GM12878 (cell line): ENCODE measurements at regions not wholly inside any gene's neighbourhood (a gene's known extent, or its start where the extent isn't known, plus 50 kb on each side); places are given as distances from the start of the nearest gene placed in this dataset.

ENCODE experiments used
- ATAC-seq: fragments of 200-7000 bp; cut with Tn5 transposase; 3 replicates; pipeline ENCODE4 v1.9.1; 2020; ENCODE audit warnings: mild to moderate bottlenecking, moderate library complexity
- BruUV-seq: library from RNA; stranded (reverse); fragments of 400-500 nt; replicated peaks from 2 replicates; lab custom pipeline; 2021; lab: Mats Ljungman, UMichigan
- CTCF ChIA-PET: fragments of 300-600 bp; sonication (Branson Sonifier 250); formaldehyde crosslinking; extraction: SDS; loops from one replicate; lab custom pipeline; 2021; ENCODE audit warnings: inconsistent platforms; lab: Yijun Ruan, JAX
- POLR2A ChIA-PET: fragments of 350-600 bp; formaldehyde crosslinking; extraction: SDS; loops from one replicate; lab custom pipeline; 2021; ENCODE audit warnings: inconsistent platforms; lab: Charles Lee
- RAD21 ChIA-PET: fragments of 300-600 bp; sonication (Branson Sonifier 250); formaldehyde crosslinking; loops from one replicate; lab custom pipeline; 2023; ENCODE audit warnings: antibody characterized with exemption; ENCODE audit not compliant: unreplicated experiment; lab: Charles Lee
- SMC1A ChIA-PET: fragments of 300-600 bp; sonication (Branson Sonifier 250); formaldehyde crosslinking; loops from one replicate; lab custom pipeline; 2023; ENCODE audit not compliant: unreplicated experiment, uncharacterized antibody; lab: Charles Lee
- DNase-seq: peaks from one replicate; pipeline ENCODE4 v3.0.0-alpha.2; 2011; ENCODE audit warnings: low read depth, low spot score
- FAIRE-seq: peaks from 3 replicates; lab custom pipeline; 2011; peaks lifted over from hg19 to GRCh38; lab: Jason Lieb, UNC
- H2AFZ ChIP-seq: 2 replicates; pipeline ENCODE4 v1.6.0; 2011; ENCODE audit warnings: low read depth, low read length, control low read depth; ENCODE audit not compliant: control insufficient read depth
- H3K27ac ChIP-seq: 2 replicates; pipeline ENCODE4 v1.5.1; 2011; ENCODE audit warnings: control low read depth; ENCODE audit not compliant: control insufficient read depth, insufficient read depth
- H3K27me3 ChIP-seq, 2 experiments: replicated peaks in 1 of 2; 2 replicates each; pipeline versions ENCODE4 v1.6.0 to v1.6.1; 2011; ENCODE audit warnings: low read length in 1 of 2; ENCODE audit not compliant: control insufficient read depth in 2 of 2, insufficient read depth in 2 of 2
- H3K36me3 ChIP-seq, 2 experiments: 2 replicates each; pipeline ENCODE4 v1.5.1; 2011; ENCODE audit warnings: low read length in 1 of 2; ENCODE audit not compliant: control insufficient read depth in 2 of 2, insufficient read depth in 2 of 2
- H3K4me1 ChIP-seq: 2 replicates; pipeline ENCODE4 v1.6.1; 2011; ENCODE audit warnings: mild to moderate bottlenecking, low read length, moderate library complexity, mixed read lengths; ENCODE audit not compliant: control insufficient read depth, insufficient read depth
- H3K4me2 ChIP-seq: 2 replicates; pipeline ENCODE4 v1.6.0; 2011; ENCODE audit warnings: control low read depth; ENCODE audit not compliant: control insufficient read depth, insufficient read depth
- H3K4me3 ChIP-seq: fragments of 200-600 bp; sonication (generic); 2 replicates; pipeline ENCODE4 v1.5.1; 2016
- H3K79me2 ChIP-seq: 2 replicates; pipeline ENCODE4 v1.6.0; 2011; ENCODE audit warnings: low read length; ENCODE audit not compliant: control insufficient read depth, insufficient read depth
- H3K9ac ChIP-seq: 2 replicates; pipeline ENCODE4 v1.8.0; 2011; ENCODE audit warnings: low read length, control low read depth, mixed read lengths; ENCODE audit not compliant: control insufficient read depth, insufficient read depth
- H3K9me3 ChIP-seq: replicated peaks from 3 replicates; pipeline ENCODE4 v1.5.1; 2011; ENCODE audit warnings: mild to moderate bottlenecking, low read length; ENCODE audit not compliant: control insufficient read depth, insufficient read depth
- H4K20me1 ChIP-seq: 2 replicates; pipeline ENCODE4 v1.6.0; 2011; ENCODE audit not compliant: control insufficient read depth, insufficient read depth
- ATF7 ChIP-seq: fragments of 450-650 bp; IDR thresholded peaks from 2 replicates; pipeline ENCODE4 v1.6.1; 2016; ENCODE audit warnings: low read depth, mild to moderate bottlenecking
- MXI1 ChIP-seq: fragments of 150-350 bp; IDR thresholded peaks from 2 replicates; pipeline ENCODE4 v1.6.1; 2011; ENCODE audit warnings: low read depth, mild to moderate bottlenecking, inconsistent platforms, low read length, improper control_type of control experiment
- NBN ChIP-seq: fragments of 450-650 bp; IDR thresholded peaks from 2 replicates; pipeline ENCODE4 v1.6.1; 2016
- RAD21 ChIP-seq: IDR thresholded peaks from 2 replicates; pipeline ENCODE4 v1.6.1; 2011; ENCODE audit warnings: mild to moderate bottlenecking, low read depth, low read length, moderate library complexity; ENCODE audit not compliant: insufficient read depth
- RFX5 ChIP-seq: IDR thresholded peaks from 2 replicates; pipeline ENCODE4 v1.6.1; 2011; ENCODE audit warnings: low read depth, low read length, improper control_type of control experiment
- SUPT20H ChIP-seq: IDR thresholded peaks from 2 replicates; pipeline ENCODE4 v1.6.1; 2011; ENCODE audit warnings: low read depth, mild to moderate bottlenecking, low read length, moderate library complexity, borderline replicate concordance; ENCODE audit not compliant: control insufficient read depth
- WGBS: methylation state at CpG from one replicate; pipeline ENCODE4 v1.1.6; 2016; ENCODE audit warnings: low lambda C conversion rate; ENCODE audit not compliant: insufficient replicate concordance, insufficient coverage; ENCODE audit errors: missing lambda C conversion rate; 5-methylcytosine and 5-hydroxymethylcytosine counted together
- in situ Hi-C: fragments of 300-500 bp; cut with MboI; formaldehyde crosslinking; loops from 9 replicates; pipeline ENCODE4 v1.14.3; 2018; ENCODE audit warnings: mixed read lengths
- intact Hi-C: fragments of 100-400 bp; cut with micrococcal nuclease; formaldehyde crosslinking; loops from one replicate; pipeline ENCODE4 v1.14.2; 2022; ENCODE audit not compliant: unreplicated experiment
- TF ChIP-seq, protein P1 (sequence below): fragments of 450-650 bp; formaldehyde crosslinking; IDR thresholded peaks from 2 replicates; pipeline ENCODE4 v1.4.0; 2020; ENCODE audit warnings: mild to moderate bottlenecking, moderate library complexity

- H3K4me2 ChIP-seq = no peak overlapping the region
- no peak overlapping the region for H3K4me3 ChIP-seq
- H3K27me3 ChIP-seq = peaks cover 0 to 6% of the 10 kb centered on the region in 2 experiments; a peak in 1 of 4 replicates
- ChIA-PET RAD21 (no interaction called here), POLR2A (no interaction called here), SMC1A (interaction anchor here (0.6 kb wide), 1 partner anchor 63 kb away, joined by 4 read pairs; no protein-coding TSS in a partner anchor), CTCF (interaction anchor here (0.5 kb wide), 1 partner anchor 151 kb away, joined by 5 read pairs; the partner anchor contains the start of genes BBS4 and HIGD2B)
- TF ChIP-seq NBN = no peak
- TF ChIP-seq SUPT20H = no peak
- TF ChIP-seq, protein P1, sequence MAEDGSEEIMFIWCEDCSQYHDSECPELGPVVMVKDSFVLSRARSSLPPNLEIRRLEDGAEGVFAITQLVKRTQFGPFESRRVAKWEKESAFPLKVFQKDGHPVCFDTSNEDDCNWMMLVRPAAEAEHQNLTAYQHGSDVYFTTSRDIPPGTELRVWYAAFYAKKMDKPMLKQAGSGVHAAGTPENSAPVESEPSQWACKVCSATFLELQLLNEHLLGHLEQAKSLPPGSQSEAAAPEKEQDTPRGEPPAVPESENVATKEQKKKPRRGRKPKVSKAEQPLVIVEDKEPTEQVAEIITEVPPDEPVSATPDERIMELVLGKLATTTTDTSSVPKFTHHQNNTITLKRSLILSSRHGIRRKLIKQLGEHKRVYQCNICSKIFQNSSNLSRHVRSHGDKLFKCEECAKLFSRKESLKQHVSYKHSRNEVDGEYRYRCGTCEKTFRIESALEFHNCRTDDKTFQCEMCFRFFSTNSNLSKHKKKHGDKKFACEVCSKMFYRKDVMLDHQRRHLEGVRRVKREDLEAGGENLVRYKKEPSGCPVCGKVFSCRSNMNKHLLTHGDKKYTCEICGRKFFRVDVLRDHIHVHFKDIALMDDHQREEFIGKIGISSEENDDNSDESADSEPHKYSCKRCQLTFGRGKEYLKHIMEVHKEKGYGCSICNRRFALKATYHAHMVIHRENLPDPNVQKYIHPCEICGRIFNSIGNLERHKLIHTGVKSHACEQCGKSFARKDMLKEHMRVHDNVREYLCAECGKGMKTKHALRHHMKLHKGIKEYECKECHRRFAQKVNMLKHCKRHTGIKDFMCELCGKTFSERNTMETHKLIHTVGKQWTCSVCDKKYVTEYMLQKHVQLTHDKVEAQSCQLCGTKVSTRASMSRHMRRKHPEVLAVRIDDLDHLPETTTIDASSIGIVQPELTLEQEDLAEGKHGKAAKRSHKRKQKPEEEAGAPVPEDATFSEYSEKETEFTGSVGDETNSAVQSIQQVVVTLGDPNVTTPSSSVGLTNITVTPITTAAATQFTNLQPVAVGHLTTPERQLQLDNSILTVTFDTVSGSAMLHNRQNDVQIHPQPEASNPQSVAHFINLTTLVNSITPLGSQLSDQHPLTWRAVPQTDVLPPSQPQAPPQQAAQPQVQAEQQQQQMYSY (CRISPR knock-in tag) = no peak
- no peak for TF ChIP-seq ATF7
- no peak for TF ChIP-seq RAD21
- no peak for TF ChIP-seq MXI1
- TF ChIP-seq RFX5 = no peak
- no TSS peak for BruUV-seq
- 45% methylated on average over 6 of the region's 6 CpGs for WGBS
- FAIRE-seq = no peak
- no peak overlapping the region for H3K27ac ChIP-seq
- H3K79me2 ChIP-seq = no peaks in the 10 kb centered on the region
- no peaks in the 10 kb centered on the region for H3K9me3 ChIP-seq
- H3K36me3 ChIP-seq = no peaks in the 10 kb centered on the region
- no peak for DNase-seq
- in situ Hi-C loops (no loop called here), intact Hi-C loops (no loop called here)
- no peak overlapping the region for H2AFZ ChIP-seq
- ATAC-seq = no peak
- no peaks in the 10 kb centered on the region for H4K20me1 ChIP-seq
- no peaks in the 10 kb centered on the region for H3K4me1 ChIP-seq
- H3K9ac ChIP-seq = no peak overlapping the region
These were observed 53.2 kb upstream of the ADPGK start for GRCh38 chr15:72836676-72837330.
